ENCODE measurements at regions not wholly inside any gene's neighbourhood (a gene's known extent, or its start where the extent isn't known, plus 50 kb on each side); places are given as distances from the start of the nearest gene placed in this dataset.

- no peak overlapping the region for H3K9ac ChIP-seq (ENCODE audit: low read length)
- no peak overlapping the region for H3K27ac ChIP-seq (ENCODE audit: low read depth, low read length)
- no peaks in the 10 kb centered on the region for H3K36me3 ChIP-seq (ENCODE audit: insufficient read depth, low read length)
- no peaks in the 10 kb centered on the region for H3K9me3 ChIP-seq (ENCODE audit: low read length)
- peaks cover 11% of the 10 kb centered on the region for H3K4me1 ChIP-seq (ENCODE audit: insufficient read depth, low read length)
- no peak overlapping the region for H3K4me3 ChIP-seq (ENCODE audit: low read depth in 1 of 2, low read length in 2 of 2)
- H3K27me3 ChIP-seq (ENCODE audit: control insufficient read depth in 1 of 2, insufficient read depth in 2 of 2, low read length in 2 of 2) = peaks cover 0 to 7% of the 10 kb centered on the region in 2 donors
Measured at GRCh38 chr2:3097804-3098203, 279.8 kb downstream of the EIPR1 start.

GRCh38 chr2:3094999-3095958 lies 282.3 kb downstream of the EIPR1 start:
- Histone ChIP-seq H3K36me3 (ENCODE audit: insufficient read depth, low read length) (no peaks in the 10 kb centered on the region), H3K9me3 (ENCODE audit: low read length) (no peaks in the 10 kb centered on the region), H3K27ac (ENCODE audit: low read depth, low read length) (no peak overlapping the region), H3K27me3 (ENCODE audit: control insufficient read depth in 1 of 2, insufficient read depth in 2 of 2, low read length in 2 of 2) (peaks cover 0 to 7% of the 10 kb centered on the region in 2 donors), H3K9ac (ENCODE audit: low read length) (no peak overlapping the region), H3K4me3 (ENCODE audit: low read depth in 1 of 2, low read length in 2 of 2) (no peak overlapping the region), H3K4me1 (ENCODE audit: insufficient read depth, low read length) (no peaks in the 10 kb centered on the region)

GRCh38 chr2:3094318-3094717 lies 283.3 kb downstream of the EIPR1 start:
- H3K27ac ChIP-seq (ENCODE audit: low read depth, low read length) = no peak overlapping the region
- no peaks in the 10 kb centered on the region for H3K9me3 ChIP-seq (ENCODE audit: low read length)
- no peak overlapping the region for H3K9ac ChIP-seq (ENCODE audit: low read length)
- H3K27me3 ChIP-seq (ENCODE audit: control insufficient read depth in 1 of 2, insufficient read depth in 2 of 2, low read length in 2 of 2) = peaks cover 0 to 7% of the 10 kb centered on the region in 2 donors
- no peaks in the 10 kb centered on the region for H3K36me3 ChIP-seq (ENCODE audit: insufficient read depth, low read length)
- H3K4me1 ChIP-seq (ENCODE audit: insufficient read depth, low read length) = no peaks in the 10 kb centered on the region
- no peak overlapping the region for H3K4me3 ChIP-seq (ENCODE audit: low read depth in 1 of 2, low read length in 2 of 2)

- H3K27ac ChIP-seq (ENCODE audit: low read depth, low read length) = no peak overlapping the region
- H3K9ac ChIP-seq (ENCODE audit: low read length) = no peak overlapping the region
- H3K36me3 ChIP-seq (ENCODE audit: insufficient read depth, low read length) = no peaks in the 10 kb centered on the region
- no peaks in the 10 kb centered on the region for H3K9me3 ChIP-seq (ENCODE audit: low read length)
- H3K4me3 ChIP-seq (ENCODE audit: low read depth in 1 of 2, low read length in 2 of 2) = no peak overlapping the region
- no peaks in the 10 kb centered on the region for H3K27me3 ChIP-seq (ENCODE audit: control insufficient read depth in 1 of 2, insufficient read depth in 2 of 2, low read length in 2 of 2)
- no peaks in the 10 kb centered on the region for H3K4me1 ChIP-seq (ENCODE audit: insufficient read depth, low read length)
Measured at GRCh38 chr2:3091696-3092095, 285.9 kb downstream of the EIPR1 start.

GRCh38 chr2:3082705-3083104 lies 294.9 kb downstream of the EIPR1 start:
- Histone ChIP-seq H3K36me3 (ENCODE audit: insufficient read depth, low read length) (no peaks in the 10 kb centered on the region), H3K9ac (ENCODE audit: low read length) (no peak overlapping the region), H3K4me3 (ENCODE audit: low read depth in 1 of 2, low read length in 2 of 2) (no peak overlapping the region), H3K27me3 (ENCODE audit: control insufficient read depth in 1 of 2, insufficient read depth in 2 of 2, low read length in 2 of 2) (no peaks in the 10 kb centered on the region), H3K9me3 (ENCODE audit: low read length) (no peaks in the 10 kb centered on the region), H3K4me1 (ENCODE audit: insufficient read depth, low read length) (no peaks in the 10 kb centered on the region), H3K27ac (ENCODE audit: low read depth, low read length) (no peak overlapping the region)

GRCh38 chr2:3079959-3080948 lies 297.4 kb downstream of the EIPR1 start:
- H3K27me3 ChIP-seq (ENCODE audit: control insufficient read depth in 1 of 2, insufficient read depth in 2 of 2, low read length in 2 of 2) = no peaks in the 10 kb centered on the region
- no peak overlapping the region for H3K4me3 ChIP-seq (ENCODE audit: low read depth in 1 of 2, low read length in 2 of 2)
- no peaks in the 10 kb centered on the region for H3K9me3 ChIP-seq (ENCODE audit: low read length)
- no peaks in the 10 kb centered on the region for H3K36me3 ChIP-seq (ENCODE audit: insufficient read depth, low read length)
- no peak overlapping the region for H3K9ac ChIP-seq (ENCODE audit: low read length)
- H3K27ac ChIP-seq (ENCODE audit: low read depth, low read length) = no peak overlapping the region
- no peaks in the 10 kb centered on the region for H3K4me1 ChIP-seq (ENCODE audit: insufficient read depth, low read length)

- Histone ChIP-seq H3K36me3 (ENCODE audit: insufficient read depth, low read length) (no peaks in the 10 kb centered on the region), H3K27ac (ENCODE audit: low read depth, low read length) (no peak overlapping the region), H3K9ac (ENCODE audit: low read length) (no peak overlapping the region), H3K4me3 (ENCODE audit: low read depth in 1 of 2, low read length in 2 of 2) (no peak overlapping the region), H3K27me3 (ENCODE audit: control insufficient read depth in 1 of 2, insufficient read depth in 2 of 2, low read length in 2 of 2) (no peaks in the 10 kb centered on the region), H3K9me3 (ENCODE audit: low read length) (no peaks in the 10 kb centered on the region), H3K4me1 (ENCODE audit: insufficient read depth, low read length) (no peaks in the 10 kb centered on the region)
Measured at GRCh38 chr2:3079466-3079865, 298.2 kb downstream of the EIPR1 start.

GRCh38 chr2:3078684-3079083 lies 298.9 kb downstream of the EIPR1 start:
- Histone ChIP-seq H3K27ac (ENCODE audit: low read depth, low read length) (no peak overlapping the region), H3K4me1 (ENCODE audit: insufficient read depth, low read length) (no peaks in the 10 kb centered on the region), H3K9me3 (ENCODE audit: low read length) (no peaks in the 10 kb centered on the region), H3K36me3 (ENCODE audit: insufficient read depth, low read length) (no peaks in the 10 kb centered on the region), H3K4me3 (ENCODE audit: low read depth in 1 of 2, low read length in 2 of 2) (no peak overlapping the region), H3K9ac (ENCODE audit: low read length) (no peak overlapping the region), H3K27me3 (ENCODE audit: control insufficient read depth in 1 of 2, insufficient read depth in 2 of 2, low read length in 2 of 2) (no peaks in the 10 kb centered on the region)

- H3K4me3 ChIP-seq (ENCODE audit: low read depth in 1 of 2, low read length in 2 of 2) = no peak overlapping the region
- no peaks in the 10 kb centered on the region for H3K27me3 ChIP-seq (ENCODE audit: control insufficient read depth in 1 of 2, insufficient read depth in 2 of 2, low read length in 2 of 2)
- H3K9me3 ChIP-seq (ENCODE audit: low read length) = no peaks in the 10 kb centered on the region
- no peaks in the 10 kb centered on the region for H3K4me1 ChIP-seq (ENCODE audit: insufficient read depth, low read length)
- H3K9ac ChIP-seq (ENCODE audit: low read length) = no peak overlapping the region
- no peaks in the 10 kb centered on the region for H3K36me3 ChIP-seq (ENCODE audit: insufficient read depth, low read length)
- no peak overlapping the region for H3K27ac ChIP-seq (ENCODE audit: low read depth, low read length)
Measured at GRCh38 chr2:3076848-3077642, 300.6 kb downstream of the EIPR1 start.

- Histone ChIP-seq H3K4me3 (ENCODE audit: low read depth in 1 of 2, low read length in 2 of 2) (no peak overlapping the region), H3K36me3 (ENCODE audit: insufficient read depth, low read length) (no peaks in the 10 kb centered on the region), H3K9me3 (ENCODE audit: low read length) (no peaks in the 10 kb centered on the region), H3K9ac (ENCODE audit: low read length) (no peak overlapping the region), H3K4me1 (ENCODE audit: insufficient read depth, low read length) (no peaks in the 10 kb centered on the region), H3K27ac (ENCODE audit: low read depth, low read length) (no peak overlapping the region), H3K27me3 (ENCODE audit: control insufficient read depth in 1 of 2, insufficient read depth in 2 of 2, low read length in 2 of 2) (no peaks in the 10 kb centered on the region)
Measured at GRCh38 chr2:3075991-3076340, 301.7 kb downstream of the EIPR1 start.

All from muscle layer of colon (tissue), 2 donors.